Lower leg skin (tissue), 3 donors: ENCODE measurements at regions not wholly inside any gene's neighbourhood (a gene's known extent, or its start where the extent isn't known, plus 50 kb on each side); places are given as distances from the start of the nearest gene placed in this dataset.

Experiments used
- CTCF ChIP-seq, 3 donors: fragments of 450-650 bp; IDR thresholded peaks; one replicate each; pipeline ENCODE4 v1.5.1; 2016; ENCODE audit warnings: antibody characterized with exemption in 3 of 3, mild to moderate bottlenecking in 3 of 3, moderate library complexity in 2 of 3
- POLR2A ChIP-seq, 2 donors: fragments of 450-650 bp; IDR thresholded peaks; one replicate each; pipeline ENCODE4 v1.6.1; 2016 to 2017; ENCODE audit warnings: antibody characterized with exemption in 2 of 2, mild to moderate bottlenecking in 1 of 2, moderate library complexity in 1 of 2

- TF ChIP-seq CTCF (IDR thresholded peaks at IDR 0.05) (no peak), POLR2A (IDR thresholded peaks at IDR 0.05) (no peak)
These were observed 182.0 kb downstream of the LURAP1L start for GRCh38 chr9:12956805-12957204.
